Tibial nerve (tissue), 4 donors: ENCODE measurements at regions not wholly inside any gene's neighbourhood (a gene's known extent, or its start where the extent isn't known, plus 50 kb on each side); places are given as distances from the start of the nearest gene placed in this dataset.
"Not testable (repeated sequence)": the region's sequence is repeated elsewhere in the genome, so short reads cannot be mapped to it uniquely, and the experiment has no call there.

Experiments used
- DNase-seq, 2 donors: peaks; one replicate each; pipeline ENCODE4 v3.0.0-alpha.2; 2019; ENCODE audit warnings: low spot score in 2 of 2
- H3K27ac ChIP-seq, 4 donors: fragments of 200-600 bp; sonication (generic) in 3 of 4; one replicate each; pipeline ENCODE4 v1.5.1; 2017 to 2019; ENCODE audit warnings: mild to moderate bottlenecking in 1 of 4
- H3K27me3 ChIP-seq, 2 donors: fragments of 200-600 bp; sonication (generic) in 1 of 2; one replicate each; pipeline versions ENCODE4 v1.5.1 to v1.6.0; 2017 to 2019
- H3K36me3 ChIP-seq, 3 donors: fragments of 200-600 bp; sonication (generic); one replicate each; pipeline ENCODE4 v1.5.1; 2018 to 2019
- H3K4me1 ChIP-seq, 4 donors: fragments of 200-600 bp; sonication (generic) in 3 of 4; one replicate each; pipeline ENCODE4 v1.5.1; 2017 to 2019
- H3K4me3 ChIP-seq, 4 donors: fragments of 200-600 bp; sonication (generic) in 3 of 4; one replicate each; pipeline ENCODE4 v1.5.1; 2017 to 2019; ENCODE audit warnings: mild to moderate bottlenecking in 1 of 4, moderate library complexity in 1 of 4
- H3K9me3 ChIP-seq, 4 donors: fragments of 200-600 bp; sonication (generic) in 3 of 4; one replicate each; pipeline ENCODE4 v1.5.1; 2017 to 2019
- EP300 ChIP-seq, 2 donors: sonication (generic); formaldehyde crosslinking; IDR thresholded peaks; one replicate each; pipeline ENCODE4 v1.6.1; 2017; ENCODE audit warnings: antibody characterized with exemption in 2 of 2, mild to moderate bottlenecking in 1 of 2
- POLR2A ChIP-seq, 2 donors: fragments of 450-650 bp; IDR thresholded peaks; one replicate each; pipeline ENCODE4 v1.6.1; 2017; ENCODE audit warnings: antibody characterized with exemption in 2 of 2, mild to moderate bottlenecking in 2 of 2, moderate library complexity in 2 of 2
- WGBS, 2 donors: methylation state at CpG; one replicate each; pipeline ENCODE4 v1.1.5; 2018; 5-methylcytosine and 5-hydroxymethylcytosine counted together
- TF ChIP-seq, protein P1 (sequence below), 5 experiments: fragments of 200-600 bp in 3 of 5; fragments of 450-650 bp in 2 of 5; sonication (generic) in 3 of 5; IDR thresholded peaks; one replicate each; pipeline ENCODE4 v1.5.1; 2016 to 2019; ENCODE audit warnings: antibody characterized with exemption in 5 of 5, mild to moderate bottlenecking in 3 of 5, moderate library complexity in 2 of 5

GRCh38 chr2:59174536-59175243 is 933.6 kb upstream of the FANCL start:
- no peaks in the 10 kb centered on the region for H3K36me3 ChIP-seq
- H3K4me3 ChIP-seq: no peak overlapping the region
- DNase-seq: no peak
- WGBS, 2 donors: 78 to 84% methylated on average over 12 to 13 of the region's 13 CpGs
- H3K9me3 ChIP-seq: no peaks in the 10 kb centered on the region
- TF ChIP-seq EP300 (IDR thresholded peaks at IDR 0.05) (no peak), POLR2A (IDR thresholded peaks at IDR 0.05) (no peak)
- TF ChIP-seq, protein P1, sequence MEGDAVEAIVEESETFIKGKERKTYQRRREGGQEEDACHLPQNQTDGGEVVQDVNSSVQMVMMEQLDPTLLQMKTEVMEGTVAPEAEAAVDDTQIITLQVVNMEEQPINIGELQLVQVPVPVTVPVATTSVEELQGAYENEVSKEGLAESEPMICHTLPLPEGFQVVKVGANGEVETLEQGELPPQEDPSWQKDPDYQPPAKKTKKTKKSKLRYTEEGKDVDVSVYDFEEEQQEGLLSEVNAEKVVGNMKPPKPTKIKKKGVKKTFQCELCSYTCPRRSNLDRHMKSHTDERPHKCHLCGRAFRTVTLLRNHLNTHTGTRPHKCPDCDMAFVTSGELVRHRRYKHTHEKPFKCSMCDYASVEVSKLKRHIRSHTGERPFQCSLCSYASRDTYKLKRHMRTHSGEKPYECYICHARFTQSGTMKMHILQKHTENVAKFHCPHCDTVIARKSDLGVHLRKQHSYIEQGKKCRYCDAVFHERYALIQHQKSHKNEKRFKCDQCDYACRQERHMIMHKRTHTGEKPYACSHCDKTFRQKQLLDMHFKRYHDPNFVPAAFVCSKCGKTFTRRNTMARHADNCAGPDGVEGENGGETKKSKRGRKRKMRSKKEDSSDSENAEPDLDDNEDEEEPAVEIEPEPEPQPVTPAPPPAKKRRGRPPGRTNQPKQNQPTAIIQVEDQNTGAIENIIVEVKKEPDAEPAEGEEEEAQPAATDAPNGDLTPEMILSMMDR (IDR thresholded peaks at IDR 0.05): no peak
- no peak overlapping the region for H3K27ac ChIP-seq
- no peaks in the 10 kb centered on the region for H3K27me3 ChIP-seq
- H3K4me1 ChIP-seq: no peaks in the 10 kb centered on the region

GRCh38 chr2:59173325-59173724 is 932.2 kb upstream of the FANCL start:
- no peak overlapping the region for H3K4me3 ChIP-seq
- no peaks in the 10 kb centered on the region for H3K9me3 ChIP-seq
- no peaks in the 10 kb centered on the region for H3K27me3 ChIP-seq
- WGBS, 2 donors: 94 to 95% methylated on average over 8 of the region's 8 CpGs
- DNase-seq: no peak
- TF ChIP-seq EP300 (IDR thresholded peaks at IDR 0.05): no peak
- TF ChIP-seq, protein P1 (IDR thresholded peaks at IDR 0.05): no peak
- TF ChIP-seq POLR2A (IDR thresholded peaks at IDR 0.05): no peak
- H3K27ac ChIP-seq: no peak overlapping the region
- no peaks in the 10 kb centered on the region for H3K36me3 ChIP-seq
- no peaks in the 10 kb centered on the region for H3K4me1 ChIP-seq

GRCh38 chr2:59171019-59171418 is 929.9 kb upstream of the FANCL start:
- H3K4me1 ChIP-seq: no peaks in the 10 kb centered on the region
- TF ChIP-seq POLR2A (IDR thresholded peaks at IDR 0.05) (no peak), EP300 (IDR thresholded peaks at IDR 0.05) (no peak)
- TF ChIP-seq, protein P1 (IDR thresholded peaks at IDR 0.05): no peak
- no peak overlapping the region for H3K4me3 ChIP-seq
- DNase-seq: no peak
- no peaks in the 10 kb centered on the region for H3K9me3 ChIP-seq
- H3K27ac ChIP-seq: no peak overlapping the region
- no peaks in the 10 kb centered on the region for H3K27me3 ChIP-seq
- no peaks in the 10 kb centered on the region for H3K36me3 ChIP-seq

- H3K27me3 ChIP-seq: no peaks in the 10 kb centered on the region
- H3K27ac ChIP-seq: no peak overlapping the region
- 68 to 81% methylated on average over 4 of the region's 4 CpGs for whole genome bisulfite sequencing, 2 donors
- H3K9me3 ChIP-seq: no peaks in the 10 kb centered on the region
- H3K36me3 ChIP-seq: no peaks in the 10 kb centered on the region
- H3K4me3 ChIP-seq: no peak overlapping the region
- H3K4me1 ChIP-seq: no peaks in the 10 kb centered on the region
- DNase-seq: no peak
- TF ChIP-seq, protein P1 (IDR thresholded peaks at IDR 0.05): no peak
- TF ChIP-seq POLR2A (IDR thresholded peaks at IDR 0.05) (no peak), EP300 (IDR thresholded peaks at IDR 0.05) (no peak)
Observed at GRCh38 chr2:59168766-59169165, 927.6 kb upstream of the FANCL start.

DNA sequence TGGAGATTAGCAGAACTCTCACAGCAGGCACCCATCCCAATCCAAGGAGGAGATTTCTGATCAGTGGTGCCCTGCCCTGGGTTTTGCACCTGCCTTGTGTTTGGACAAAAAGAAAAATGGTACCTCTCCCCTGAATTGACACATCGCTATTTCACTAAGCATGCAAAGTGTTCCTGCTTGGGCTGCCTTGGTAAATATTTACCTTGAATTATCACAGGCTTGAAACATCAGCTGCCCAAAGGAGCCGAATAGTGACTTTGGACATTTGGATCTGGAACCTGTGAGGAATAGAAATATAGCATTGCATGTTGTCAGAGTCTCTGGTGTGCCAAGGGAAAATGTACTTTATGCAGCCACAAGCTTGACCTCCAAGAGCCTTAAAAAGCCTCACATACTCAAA is 926.4 kb upstream of the FANCL start:
- no peaks in the 10 kb centered on the region for H3K36me3 ChIP-seq
- no peaks in the 10 kb centered on the region for H3K4me1 ChIP-seq
- TF ChIP-seq, protein P1 (IDR thresholded peaks at IDR 0.05): no peak
- TF ChIP-seq POLR2A (IDR thresholded peaks at IDR 0.05): no peak
- no peak for TF ChIP-seq EP300 (IDR thresholded peaks at IDR 0.05)
- WGBS, 2 donors: 87 to 91% methylated on average over 2 of the region's 2 CpGs
- no peak for DNase-seq
- no peaks in the 10 kb centered on the region for H3K27me3 ChIP-seq
- no peaks in the 10 kb centered on the region for H3K9me3 ChIP-seq
- no peak overlapping the region for H3K27ac ChIP-seq
- H3K4me3 ChIP-seq: no peak overlapping the region

- not testable (repeated sequence) for H3K27ac ChIP-seq, H3K36me3 ChIP-seq, H3K9me3 ChIP-seq, DNase-seq, H3K4me1 ChIP-seq, H3K4me3 ChIP-seq, H3K27me3 ChIP-seq
- 88 to 91% methylated on average over 1 of the region's 1 CpG for WGBS, 2 donors
Observed at GRCh38 chr2:59157908-59158307, 916.8 kb upstream of the FANCL start.
